ENCODE measurements at regions not wholly inside any gene's neighbourhood (a gene's known extent, or its start where the extent isn't known, plus 50 kb on each side); places are given as distances from the start of the nearest gene placed in this dataset.

- TF ChIP-seq CTCF (IDR thresholded peaks at IDR 0.05; ENCODE audit: low read depth, low read length, poor library complexity, severe bottlenecking) (no peak), EZH2phosphoT487 (IDR thresholded peaks at IDR 0.05; ENCODE audit: borderline replicate concordance, low read length) (no peak)
Observed at GRCh38 chr5:33303579-33304095, 137.1 kb upstream of the TARS1 start.

Measured in DOHH2 (cell line).